HFFc6 (cell line): ENCODE measurements at regions not wholly inside any gene's neighbourhood (a gene's known extent, or its start where the extent isn't known, plus 50 kb on each side); places are given as distances from the start of the nearest gene placed in this dataset.

ENCODE experiments used
- DNase-seq: peaks from one replicate; pipeline ENCODE4 v3.0.0-alpha.2; 2018
- H3K27ac Mint-ChIP-seq: 2 replicates; pipeline ENCODE4 v1.8.0; 2020; ENCODE audit warnings: mild to moderate bottlenecking, mixed read lengths
- H3K27me3 Mint-ChIP-seq: 2 replicates; pipeline ENCODE4 v1.8.0; 2021; ENCODE audit warnings: mild to moderate bottlenecking, moderate library complexity, mixed read lengths; ENCODE audit not compliant: insufficient read depth
- H3K36me3 Mint-ChIP-seq: 2 replicates; pipeline ENCODE4 v1.8.0; 2021; ENCODE audit warnings: low read depth, mixed read lengths
- H3K4me1 Mint-ChIP-seq: 2 replicates; pipeline ENCODE4 v1.8.0; 2020; ENCODE audit warnings: low read depth, mixed read lengths
- H3K4me3 Mint-ChIP-seq: 2 replicates; pipeline ENCODE4 v1.8.0; 2020; ENCODE audit warnings: mild to moderate bottlenecking, moderate library complexity, mixed read lengths
- H3K9me3 Mint-ChIP-seq: 2 replicates; pipeline ENCODE4 v1.8.0; 2020; ENCODE audit warnings: mild to moderate bottlenecking, mixed read lengths
- CTCF ChIP-seq: fragments of 200-600 bp; sonication (generic); IDR thresholded peaks from 2 replicates; pipeline ENCODE4 v1.5.0; 2021; ENCODE audit warnings: antibody characterized with exemption, mild to moderate bottlenecking

GRCh38 chr3:4099607-4100006 is 203.6 kb upstream of the SETMAR start:
- Mint-ChIP-seq H3K36me3 (no peaks in the 10 kb centered on the region), H3K4me1 (no peaks in the 10 kb centered on the region), H3K4me3 (no peak overlapping the region), H3K9me3 (peaks cover 57% of the 10 kb centered on the region), H3K27ac (no peak overlapping the region), H3K27me3 (no peaks in the 10 kb centered on the region)
- DNase-seq: no peak
- no peak for TF ChIP-seq CTCF

- H3K4me1 Mint-ChIP-seq: no peaks in the 10 kb centered on the region
Measured at GRCh38 chr3:4107430-4107829, 195.7 kb upstream of the SETMAR start.

GRCh38 chr3:4113811-4114522 is 189.2 kb upstream of the SETMAR start:
- H3K36me3 Mint-ChIP-seq: no peaks in the 10 kb centered on the region

More at GRCh38 chr3:4107430-4107829, 195.7 kb upstream of the SETMAR start:
- no peak for TF ChIP-seq CTCF
- H3K27ac Mint-ChIP-seq: no peak overlapping the region
- H3K27me3 Mint-ChIP-seq: no peaks in the 10 kb centered on the region
- H3K4me3 Mint-ChIP-seq: no peak overlapping the region
- DNase-seq: no peak
- no peaks in the 10 kb centered on the region for H3K36me3 Mint-ChIP-seq
- H3K9me3 Mint-ChIP-seq: peaks cover 38% of the 10 kb centered on the region

GRCh38 chr3:4119119-4119518 is 184.1 kb upstream of the SETMAR start:
- H3K36me3 Mint-ChIP-seq: no peaks in the 10 kb centered on the region
- no peak for TF ChIP-seq CTCF
- H3K9me3 Mint-ChIP-seq: peaks cover 69% of the 10 kb centered on the region
- no peak for DNase-seq
- no peak overlapping the region for H3K27ac Mint-ChIP-seq
- H3K4me1 Mint-ChIP-seq: no peaks in the 10 kb centered on the region
- no peak overlapping the region for H3K4me3 Mint-ChIP-seq
- peaks cover 1% of the 10 kb centered on the region; the same call in 1 of the 2 replicates for H3K27me3 Mint-ChIP-seq

More at GRCh38 chr3:4113811-4114522, 189.2 kb upstream of the SETMAR start:
- Mint-ChIP-seq H3K27me3 (peaks cover 1% of the 10 kb centered on the region; the same call in 1 of the 2 replicates), H3K9me3 (peaks cover 59% of the 10 kb centered on the region), H3K4me3 (no peak overlapping the region), H3K4me1 (no peaks in the 10 kb centered on the region), H3K27ac (no peak overlapping the region)
- no peak for DNase-seq
- TF ChIP-seq CTCF: no peak

GRCh38 chr3:4125576-4125975 is 177.6 kb upstream of the SETMAR start:
- TF ChIP-seq CTCF: no peak
- peaks cover 56% of the 10 kb centered on the region for H3K9me3 Mint-ChIP-seq
- no peaks in the 10 kb centered on the region for H3K36me3 Mint-ChIP-seq
- H3K27ac Mint-ChIP-seq: no peak overlapping the region
- H3K27me3 Mint-ChIP-seq: no peaks in the 10 kb centered on the region
- DNase-seq: no peak
- H3K4me3 Mint-ChIP-seq: no peak overlapping the region
- no peaks in the 10 kb centered on the region for H3K4me1 Mint-ChIP-seq
